Choroid plexus epithelial cell (primary cell): ENCODE measurements at regions not wholly inside any gene's neighbourhood (a gene's known extent, or its start where the extent isn't known, plus 50 kb on each side); places are given as distances from the start of the nearest gene placed in this dataset.
A peak's percentile ranks its signal among the peaks of the same experiment; 100 is the strongest.
"Not testable (repeated sequence)": the region's sequence is repeated elsewhere in the genome, so short reads cannot be mapped to it uniquely, and the experiment has no call there.

ENCODE experiments used
- DNase-seq: peaks from one replicate; pipeline ENCODE4 v3.0.0-alpha.2; 2010; ENCODE audit warnings: low read depth
- H3K4me3 ChIP-seq: 2 replicates; pipeline ENCODE4 v1.5.1; 2011; ENCODE audit warnings: low read depth, mild to moderate bottlenecking, control low read depth, low read length, moderate library complexity
- TF ChIP-seq, protein P1 (sequence below): conservative IDR thresholded peaks from 2 replicates; pipeline ENCODE4 v1.5.1; 2011; ENCODE audit warnings: low read depth, mild to moderate bottlenecking, control low read depth, inconsistent platforms, low read length, moderate library complexity

DNA sequence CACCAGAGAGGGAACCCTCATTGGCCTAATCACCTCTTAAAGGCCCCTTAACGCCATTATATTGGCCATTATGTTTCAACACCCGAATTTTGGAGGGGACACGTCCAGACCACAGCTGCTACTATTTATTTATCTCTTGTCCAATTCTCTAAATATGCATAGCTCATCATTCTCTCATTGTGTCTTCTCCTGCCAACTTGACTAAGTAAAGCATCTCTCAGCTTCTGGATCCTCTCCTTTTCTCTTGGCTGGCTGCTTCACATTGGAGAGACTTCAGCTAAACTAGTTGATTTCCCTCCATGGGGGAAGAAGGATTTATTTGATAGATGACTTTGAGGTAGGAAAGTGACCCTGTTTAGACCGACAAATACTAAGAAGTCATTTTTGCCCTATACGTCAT lies 120.4 kb upstream of the KRR1 start:
- H3K4me3 ChIP-seq = no peak overlapping the region
- TF ChIP-seq, protein P1, sequence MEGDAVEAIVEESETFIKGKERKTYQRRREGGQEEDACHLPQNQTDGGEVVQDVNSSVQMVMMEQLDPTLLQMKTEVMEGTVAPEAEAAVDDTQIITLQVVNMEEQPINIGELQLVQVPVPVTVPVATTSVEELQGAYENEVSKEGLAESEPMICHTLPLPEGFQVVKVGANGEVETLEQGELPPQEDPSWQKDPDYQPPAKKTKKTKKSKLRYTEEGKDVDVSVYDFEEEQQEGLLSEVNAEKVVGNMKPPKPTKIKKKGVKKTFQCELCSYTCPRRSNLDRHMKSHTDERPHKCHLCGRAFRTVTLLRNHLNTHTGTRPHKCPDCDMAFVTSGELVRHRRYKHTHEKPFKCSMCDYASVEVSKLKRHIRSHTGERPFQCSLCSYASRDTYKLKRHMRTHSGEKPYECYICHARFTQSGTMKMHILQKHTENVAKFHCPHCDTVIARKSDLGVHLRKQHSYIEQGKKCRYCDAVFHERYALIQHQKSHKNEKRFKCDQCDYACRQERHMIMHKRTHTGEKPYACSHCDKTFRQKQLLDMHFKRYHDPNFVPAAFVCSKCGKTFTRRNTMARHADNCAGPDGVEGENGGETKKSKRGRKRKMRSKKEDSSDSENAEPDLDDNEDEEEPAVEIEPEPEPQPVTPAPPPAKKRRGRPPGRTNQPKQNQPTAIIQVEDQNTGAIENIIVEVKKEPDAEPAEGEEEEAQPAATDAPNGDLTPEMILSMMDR = no peak
- no peak for DNase-seq

DNA sequence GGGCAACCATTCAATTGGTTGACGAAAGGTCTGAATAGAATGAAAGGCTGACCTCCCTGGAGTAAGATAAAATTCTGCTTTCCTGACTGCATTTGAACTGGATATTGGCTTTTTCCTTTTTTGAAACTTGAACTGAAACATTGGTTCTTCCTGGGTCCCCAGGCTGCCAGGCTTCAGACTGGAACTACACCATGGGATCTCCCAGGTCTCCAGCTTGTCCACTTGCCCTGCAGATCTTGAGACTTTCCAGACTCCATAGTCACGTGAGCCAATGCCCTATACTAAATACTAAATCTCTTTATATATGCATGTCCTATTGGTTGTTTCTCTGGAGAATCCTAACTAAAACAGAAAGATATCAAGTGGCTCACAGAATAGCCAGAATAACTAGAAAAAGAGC lies 118.7 kb upstream of the KRR1 start:
- no peak overlapping the region for H3K4me3 ChIP-seq

DNA sequence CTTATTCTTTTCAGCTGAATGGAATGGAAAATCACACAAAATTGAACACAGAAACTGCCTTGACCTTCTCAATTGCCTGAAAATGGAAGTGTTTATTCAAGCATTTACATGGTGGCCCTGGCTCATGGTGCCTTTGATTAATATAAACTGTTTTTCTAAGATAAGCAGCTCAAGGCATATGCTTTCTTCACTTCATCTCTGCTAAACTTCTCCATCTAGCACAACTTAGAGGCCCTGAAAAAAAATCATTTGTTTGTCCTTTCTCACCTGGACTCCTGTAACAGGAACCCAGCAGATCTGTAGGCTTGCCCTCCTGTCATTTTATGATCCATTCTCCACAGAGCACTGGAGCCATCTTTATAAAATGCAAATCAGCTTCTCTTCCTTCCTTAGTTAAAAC lies 117.5 kb upstream of the KRR1 start:
- H3K4me3 ChIP-seq = no peak overlapping the region
- TF ChIP-seq, protein P1 = no peak
- DNase-seq = no peak

More for the DNA sequence above, 118.7 kb upstream of the KRR1 start:
- DNase-seq = no peak
- TF ChIP-seq, protein P1 = no peak

DNA sequence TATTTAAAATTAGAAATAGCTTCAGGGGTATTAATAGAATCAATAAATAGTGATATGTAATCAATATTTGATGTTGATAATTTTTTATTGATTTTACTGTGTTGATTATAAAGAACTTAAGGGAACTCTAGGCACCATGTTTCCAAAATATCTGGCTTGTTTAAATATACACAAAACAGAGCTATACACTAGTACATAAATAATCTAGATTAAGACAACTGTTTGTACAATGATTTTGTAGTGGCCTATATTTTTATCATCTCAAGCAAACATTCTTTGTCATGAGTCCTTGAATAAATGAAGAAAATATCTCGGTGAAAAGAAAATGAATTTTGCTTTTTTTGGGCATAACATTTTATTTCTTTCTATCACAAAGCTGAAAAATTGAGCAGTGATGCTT lies 117.1 kb upstream of the KRR1 start:
- H3K4me3 ChIP-seq = no peak overlapping the region
- DNase-seq = no peak

DNA sequence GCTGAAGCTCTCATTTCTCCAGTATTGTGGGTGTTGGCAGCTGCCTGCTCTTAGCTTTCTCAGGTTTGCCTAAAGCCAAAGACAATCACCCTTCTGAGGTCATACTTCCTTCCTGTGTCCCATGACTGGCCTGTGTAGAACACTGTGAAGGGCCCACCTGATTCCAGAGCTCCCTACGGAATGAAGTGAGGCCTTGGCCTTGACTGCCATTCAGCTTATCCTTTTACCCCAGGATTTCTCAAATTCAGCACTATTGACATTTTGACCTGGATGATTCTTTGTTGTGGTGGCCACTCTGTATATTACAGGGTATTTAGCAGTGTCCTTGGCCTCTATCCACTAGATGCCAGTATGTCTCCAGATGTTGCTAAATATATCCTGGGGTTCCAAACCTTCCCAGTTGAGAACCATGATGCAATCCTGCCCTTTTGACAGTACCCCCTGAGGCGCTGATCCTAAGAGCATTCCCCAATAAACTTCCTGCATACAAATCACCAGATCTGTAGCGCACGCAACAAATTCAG lies 112.3 kb upstream of the KRR1 start:
- TF ChIP-seq, protein P1 = peak; percentile 53
- H3K4me3 ChIP-seq = no peak overlapping the region
- DNase-seq = peak; percentile 83

More for the DNA sequence above, 117.1 kb upstream of the KRR1 start:
- TF ChIP-seq, protein P1 = no peak

DNA sequence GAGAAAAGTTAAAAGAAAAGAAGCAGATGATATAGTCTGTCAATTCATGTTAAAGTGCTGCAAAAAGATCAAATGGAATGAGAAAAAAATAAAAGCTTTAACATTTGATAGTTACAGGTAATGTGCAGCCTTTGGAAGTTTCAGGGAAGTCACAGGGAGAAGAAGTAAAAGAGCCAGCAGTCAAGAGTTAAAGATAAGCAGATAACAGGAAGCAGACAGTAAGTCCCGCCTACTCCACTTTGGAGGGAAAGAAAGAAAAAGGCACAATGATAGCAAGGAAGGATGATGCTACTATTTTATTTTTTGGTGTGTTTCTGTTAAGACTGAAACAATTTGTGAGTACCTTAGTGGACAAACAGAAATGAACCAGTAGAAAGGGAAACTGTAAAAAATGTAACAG lies 111.1 kb upstream of the KRR1 start:
- H3K4me3 ChIP-seq = no peak overlapping the region
- DNase-seq = no peak

DNA sequence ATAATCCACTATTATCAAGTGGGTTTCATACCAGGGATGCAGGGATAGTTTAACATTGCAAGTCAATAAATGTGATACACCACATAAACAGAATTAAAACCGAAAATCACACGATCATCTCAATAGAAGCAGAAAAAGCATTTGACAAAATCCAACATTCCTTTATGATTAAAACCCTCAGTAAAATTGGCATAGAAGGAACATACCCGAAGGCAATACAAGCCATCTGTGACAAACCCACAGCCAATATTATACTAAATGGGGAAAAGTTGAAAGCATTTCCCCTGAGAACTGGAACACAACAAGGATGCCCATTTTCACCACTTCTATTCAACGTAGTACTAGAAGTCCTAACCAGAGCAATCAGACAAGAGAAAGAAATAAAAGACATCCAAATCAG lies 103.0 kb upstream of the KRR1 start:
- DNase-seq, H3K4me3 ChIP-seq: not testable (repeated sequence)

More for the DNA sequence above, 111.1 kb upstream of the KRR1 start:
- TF ChIP-seq, protein P1 = no peak
